A549 (cell line): ENCODE measurements at regions not wholly inside any gene's neighbourhood (a gene's known extent, or its start where the extent isn't known, plus 50 kb on each side); places are given as distances from the start of the nearest gene placed in this dataset.

Experiments used
- ATAC-seq, 2 experiments: fragments of 200-7000 bp in 1 of 2; fragments of >200 bp in 1 of 2; cut with Nextera tagmentation in 1 of 2; cut with Tn5 transposase in 1 of 2; 3 replicates each; pipeline versions ENCODE4 v1.8.0 to v1.9.1; 2018 to 2020; ENCODE audit warnings: mild to moderate bottlenecking in 1 of 2, moderate library complexity in 1 of 2
- CTCF ChIA-PET: fragments of 300-600 bp; sonication (Branson Sonifier 250); formaldehyde crosslinking; extraction: SDS; loops from one replicate; lab custom pipeline; 2021; ENCODE audit warnings: antibody characterized with exemption, inconsistent platforms; lab: Yijun Ruan, JAX
- POLR2A ChIA-PET: fragments of 350-600 bp; formaldehyde crosslinking; extraction: SDS; loops from one replicate; lab custom pipeline; 2021; ENCODE audit warnings: antibody characterized with exemption, inconsistent platforms; lab: Yijun Ruan, JAX
- DNase-seq, 2 experiments: peaks; one replicate each; pipeline versions ENCODE4 v3.0.0 to v3.0.0-alpha.2; 2011 to 2016; ENCODE audit warnings: low read depth in 1 of 2, low spot score in 1 of 2
- FAIRE-seq: peaks from 2 replicates; lab custom pipeline; 2011; peaks lifted over from hg19 to GRCh38; lab: Jason Lieb, UNC
- H3K27ac ChIP-seq, 2 experiments: fragments of >200 bp; sonication (Bioruptor Twin); formaldehyde crosslinking; 3 replicates each; pipeline ENCODE4 v1.5.1; 2016 to 2017
- H3K4me1 ChIP-seq: fragments of >200 bp; sonication (Bioruptor Twin); formaldehyde crosslinking; 3 replicates; pipeline ENCODE4 v1.6.1; 2016
- H3K4me2 ChIP-seq: fragments of >200 bp; sonication (Bioruptor Twin); formaldehyde crosslinking; 3 replicates; pipeline ENCODE4 v1.6.1; 2016
- H3K4me3 ChIP-seq: fragments of >200 bp; sonication (Bioruptor Twin); formaldehyde crosslinking; 3 replicates; pipeline ENCODE4 v1.5.1; 2016
- H3K9me3 ChIP-seq: fragments of >200 bp; sonication (Bioruptor Twin); formaldehyde crosslinking; 3 replicates; pipeline ENCODE4 v1.6.1; 2016
- CBX2 ChIP-seq: fragments of 200-600 bp; sonication (generic); IDR thresholded peaks from 2 replicates; pipeline ENCODE4 v1.6.1; 2016; ENCODE audit warnings: low read depth, mild to moderate bottlenecking, borderline replicate concordance
- CBX8 ChIP-seq: fragments of 200-600 bp; sonication (generic); IDR thresholded peaks from 2 replicates; pipeline ENCODE4 v1.6.1; 2016
- CEBPB ChIP-seq, 2 experiments: fragments of >200 bp in 1 of 2; sonication (Bioruptor Twin) in 1 of 2; formaldehyde crosslinking in 1 of 2; IDR thresholded peaks; 2 replicates each; pipeline ENCODE4 v1.6.1; 2012 to 2016
- CHD2 ChIP-seq: fragments of 150-350 bp; IDR thresholded peaks from 2 replicates; pipeline ENCODE4 v1.6.1; 2014; ENCODE audit warnings: low read length; ENCODE audit not compliant: partially characterized antibody
- EHMT2 ChIP-seq: fragments of 200-600 bp; sonication (generic); IDR thresholded peaks from 2 replicates; pipeline ENCODE4 v1.6.1; 2016; ENCODE audit warnings: antibody characterized with exemption, low read depth, mild to moderate bottlenecking, moderate library complexity
- FOXS1 ChIP-seq: fragments of 250-450 bp; sonication (Bioruptor Pico); IDR thresholded peaks from 2 replicates; pipeline ENCODE4 v1.5.0; 2020; ENCODE audit warnings: mild to moderate bottlenecking, moderate library complexity
- GATA3 ChIP-seq: IDR thresholded peaks from 2 replicates; pipeline ENCODE4 v1.6.1; 2012; ENCODE audit warnings: borderline replicate concordance
- JUN ChIP-seq, 2 experiments: fragments of >200 bp; sonication (Bioruptor Twin); formaldehyde crosslinking; IDR thresholded peaks; 2 replicates in 1 of 2; 3 replicates in 1 of 2; pipeline ENCODE4 v1.6.1; 2016 to 2017
- KDM1A ChIP-seq: fragments of 200-600 bp; sonication (generic); IDR thresholded peaks from 2 replicates; pipeline ENCODE4 v1.6.1; 2016; ENCODE audit warnings: low read depth, mild to moderate bottlenecking
- MAZ ChIP-seq: fragments of 150-350 bp; IDR thresholded peaks from 2 replicates; pipeline ENCODE4 v1.6.1; 2014; ENCODE audit warnings: antibody characterized with exemption, low read depth, low read length, borderline replicate concordance
- NPAS2 ChIP-seq: fragments of 250-450 bp; sonication (Bioruptor Pico); IDR thresholded peaks from 2 replicates; pipeline ENCODE4 v1.8.0; 2022; ENCODE audit warnings: mild to moderate bottlenecking, moderate library complexity, borderline replicate concordance
- POLR2A ChIP-seq: IDR thresholded peaks from 2 replicates; pipeline ENCODE4 v1.6.1; 2012; ENCODE audit warnings: mild to moderate bottlenecking, low read length
- RAD21 ChIP-seq, 2 experiments: fragments of >200 bp in 1 of 2; sonication (Bioruptor Twin) in 1 of 2; formaldehyde crosslinking in 1 of 2; IDR thresholded peaks in 1 of 2; conservative IDR thresholded peaks in 1 of 2; 2 replicates in 1 of 2; 3 replicates in 1 of 2; pipeline ENCODE4 v1.6.1; 2012 to 2018; ENCODE audit warnings: inconsistent platforms in 1 of 2
- SMC3 ChIP-seq: fragments of >200 bp; sonication (Bioruptor Twin); formaldehyde crosslinking; IDR thresholded peaks from 3 replicates; pipeline ENCODE4 v1.6.1; 2018; ENCODE audit warnings: inconsistent platforms
- ZNF302 ChIP-seq: fragments of 250-450 bp; sonication (Bioruptor Pico); IDR thresholded peaks from 2 replicates; pipeline ENCODE4 v1.9.0; 2021; ENCODE audit warnings: inconsistent platforms, mild to moderate bottlenecking, moderate library complexity
- ZSCAN20 ChIP-seq: fragments of 250-450 bp; sonication (Bioruptor Pico); IDR thresholded peaks from 2 replicates; pipeline ENCODE4 v1.8.0; 2022; ENCODE audit warnings: mild to moderate bottlenecking, moderate library complexity
- WGBS: methylation state at CpG from one replicate; pipeline ENCODE4 v1.1.6; 2017; ENCODE audit errors: missing lambda C conversion rate; 5-methylcytosine and 5-hydroxymethylcytosine counted together
- TF ChIP-seq, protein P1 (sequence below): fragments of 250-450 bp; sonication (Bioruptor Pico); IDR thresholded peaks from 2 replicates; pipeline ENCODE4 v1.5.0; 2020; ENCODE audit warnings: low read depth, mild to moderate bottlenecking, moderate library complexity
- TF ChIP-seq, protein P2 (sequence below): fragments of 250-450 bp; sonication (Bioruptor Pico); IDR thresholded peaks from 2 replicates; pipeline ENCODE4 v1.5.0; 2021; ENCODE audit warnings: mild to moderate bottlenecking, moderate library complexity, borderline replicate concordance
- TF ChIP-seq, protein P3 (sequence below): IDR thresholded peaks from 2 replicates; pipeline ENCODE4 v1.6.1; 2012

DNA sequence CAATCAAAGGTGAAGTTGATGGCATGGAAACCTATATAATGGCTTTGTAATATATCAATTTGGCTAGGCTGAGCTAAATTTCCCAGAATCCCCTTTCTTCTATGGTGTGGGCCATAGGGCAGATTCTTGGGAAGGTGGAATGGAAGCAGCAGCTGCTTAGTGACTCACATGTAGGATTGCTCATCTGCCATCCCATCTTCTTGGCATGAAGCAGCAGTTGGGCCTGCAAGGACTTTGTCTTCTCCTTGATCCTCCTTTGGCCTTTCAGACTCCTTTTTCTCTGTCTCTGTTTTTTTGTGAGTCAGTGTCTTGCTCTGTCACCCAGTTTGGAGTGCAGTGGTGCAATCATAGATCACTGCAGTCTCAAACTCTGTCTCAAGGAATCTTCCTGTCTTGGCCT, 52.6 kb upstream of the CEP162 start:
- no peak for TF ChIP-seq JUN (IDR thresholded peaks at IDR 0.05)
- no peak for TF ChIP-seq EHMT2
- no peak for TF ChIP-seq RAD21 (conservative IDR thresholded peaks at IDR 0.05 in 1 of 2, IDR thresholded peaks at IDR 0.05 in 1 of 2)
- TF ChIP-seq CHD2, result no peak
- TF ChIP-seq NPAS2, result no peak
- TF ChIP-seq, protein P1, sequence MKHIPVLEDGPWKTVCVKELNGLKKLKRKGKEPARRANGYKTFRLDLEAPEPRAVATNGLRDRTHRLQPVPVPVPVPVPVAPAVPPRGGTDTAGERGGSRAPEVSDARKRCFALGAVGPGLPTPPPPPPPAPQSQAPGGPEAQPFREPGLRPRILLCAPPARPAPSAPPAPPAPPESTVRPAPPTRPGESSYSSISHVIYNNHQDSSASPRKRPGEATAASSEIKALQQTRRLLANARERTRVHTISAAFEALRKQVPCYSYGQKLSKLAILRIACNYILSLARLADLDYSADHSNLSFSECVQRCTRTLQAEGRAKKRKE (CRISPR knock-in tag), result no peak
- no peak for TF ChIP-seq CBX8
- TF ChIP-seq ZNF302 (CRISPR knock-in tag), result no peak
- no peak for TF ChIP-seq MAZ
- TF ChIP-seq, protein P2, sequence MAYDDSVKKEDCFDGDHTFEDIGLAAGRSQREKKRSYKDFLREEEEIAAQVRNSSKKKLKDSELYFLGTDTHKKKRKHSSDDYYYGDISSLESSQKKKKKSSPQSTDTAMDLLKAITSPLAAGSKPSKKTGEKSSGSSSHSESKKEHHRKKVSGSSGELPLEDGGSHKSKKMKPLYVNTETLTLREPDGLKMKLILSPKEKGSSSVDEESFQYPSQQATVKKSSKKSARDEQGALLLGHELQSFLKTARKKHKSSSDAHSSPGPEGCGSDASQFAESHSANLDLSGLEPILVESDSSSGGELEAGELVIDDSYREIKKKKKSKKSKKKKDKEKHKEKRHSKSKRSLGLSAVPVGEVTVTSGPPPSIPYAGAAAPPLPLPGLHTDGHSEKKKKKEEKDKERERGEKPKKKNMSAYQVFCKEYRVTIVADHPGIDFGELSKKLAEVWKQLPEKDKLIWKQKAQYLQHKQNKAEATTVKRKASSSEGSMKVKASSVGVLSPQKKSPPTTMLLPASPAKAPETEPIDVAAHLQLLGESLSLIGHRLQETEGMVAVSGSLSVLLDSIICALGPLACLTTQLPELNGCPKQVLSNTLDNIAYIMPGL, result no peak
- TF ChIP-seq KDM1A, result no peak
- no peak for TF ChIP-seq CEBPB (IDR thresholded peaks at IDR 0.05)
- no peak for TF ChIP-seq POLR2A
- no peak for TF ChIP-seq FOXS1
- TF ChIP-seq CBX2, result no peak
- TF ChIP-seq ZSCAN20 (CRISPR knock-in tag), result no peak
- no peak for TF ChIP-seq SMC3
- TF ChIP-seq, protein P3, sequence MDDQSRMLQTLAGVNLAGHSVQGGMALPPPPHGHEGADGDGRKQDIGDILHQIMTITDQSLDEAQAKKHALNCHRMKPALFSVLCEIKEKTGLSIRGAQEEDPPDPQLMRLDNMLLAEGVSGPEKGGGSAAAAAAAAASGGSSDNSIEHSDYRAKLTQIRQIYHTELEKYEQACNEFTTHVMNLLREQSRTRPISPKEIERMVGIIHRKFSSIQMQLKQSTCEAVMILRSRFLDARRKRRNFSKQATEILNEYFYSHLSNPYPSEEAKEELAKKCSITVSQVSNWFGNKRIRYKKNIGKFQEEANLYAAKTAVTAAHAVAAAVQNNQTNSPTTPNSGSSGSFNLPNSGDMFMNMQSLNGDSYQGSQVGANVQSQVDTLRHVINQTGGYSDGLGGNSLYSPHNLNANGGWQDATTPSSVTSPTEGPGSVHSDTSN, result no peak
- H3K27ac ChIP-seq, result no peak overlapping the region
- no peaks in the 10 kb centered on the region for H3K9me3 ChIP-seq
- no peak for FAIRE-seq
- ChIA-PET CTCF (no interaction called here), POLR2A (no interaction called here)
- no peaks in the 10 kb centered on the region for H3K4me1 ChIP-seq
- H3K4me2 ChIP-seq, result no peak overlapping the region
- DNase-seq, result peak in 1 of 2 experiments; percentile 31
- peak; percentile 30 to 54; a peak in 3 of 6 replicates for ATAC-seq
- no peak overlapping the region for H3K4me3 ChIP-seq

DNA sequence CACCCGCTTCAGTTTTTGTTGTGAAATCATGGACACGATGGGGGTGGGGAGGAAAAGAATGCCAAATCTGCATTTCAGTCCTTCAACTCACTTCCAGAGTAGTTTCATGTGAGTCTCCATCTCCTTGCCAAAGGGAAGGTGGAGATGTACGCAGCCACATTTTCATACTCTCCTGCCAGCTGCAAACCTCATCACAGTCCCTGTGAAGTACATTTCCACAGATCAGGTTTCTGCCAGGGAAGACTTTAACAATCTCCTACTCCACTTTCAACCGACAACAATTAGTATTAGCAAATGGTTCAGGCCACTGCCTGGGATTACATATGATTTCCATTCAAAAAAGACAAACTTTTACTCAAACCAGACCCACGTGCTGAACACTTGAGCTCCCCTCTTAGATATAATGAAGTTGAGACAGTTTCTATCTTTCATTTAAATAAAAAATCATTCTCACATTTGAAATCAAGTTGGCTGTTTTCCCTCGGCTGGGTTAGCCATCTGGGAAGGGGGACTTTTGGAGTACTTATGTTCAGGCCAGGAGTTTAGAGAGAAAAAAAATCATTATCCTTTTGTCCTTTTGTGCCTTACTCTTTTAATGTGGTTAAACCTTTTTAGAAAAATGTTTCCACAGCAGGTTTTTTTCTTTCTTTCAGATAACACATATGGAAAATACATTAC, 51.0 kb upstream of the CEP162 start:
- ChIA-PET POLR2A (no interaction called here), CTCF (interaction anchor here (1.2 kb wide), 1 partner anchor 51 kb away, joined by 3 read pairs; the partner anchor contains the start of gene CEP162)
- no peak for FAIRE-seq
- H3K4me2 ChIP-seq, result no peak overlapping the region
- no peak for DNase-seq
- no peak overlapping the region for H3K27ac ChIP-seq
- H3K4me1 ChIP-seq, result no peaks in the 10 kb centered on the region
- H3K9me3 ChIP-seq, result no peaks in the 10 kb centered on the region
- no peak for ATAC-seq
- no peak overlapping the region for H3K4me3 ChIP-seq
- no peak for TF ChIP-seq GATA3
- 60% methylated on average over 6 of the region's 6 CpGs for WGBS
